SK-N-DZ (cell line): ENCODE measurements at regions not wholly inside any gene's neighbourhood (a gene's known extent, or its start where the extent isn't known, plus 50 kb on each side); places are given as distances from the start of the nearest gene placed in this dataset.
"Not testable (repeated sequence)": the region's sequence is repeated elsewhere in the genome, so short reads cannot be mapped to it uniquely, and the experiment has no call there.

ENCODE experiments used
- DNase-seq: peaks from one replicate; pipeline ENCODE4 v3.0.0-alpha.2; 2015; ENCODE audit warnings: low spot score

- DNase-seq = no peak
These were observed 62.6 kb downstream of the ZIC1 start for GRCh38 chr3:147471741-147472140.

- DNase-seq = no peak
These were observed 63.7 kb downstream of the ZIC1 start for GRCh38 chr3:147472846-147473245.

- DNase-seq = peak; percentile 93
These were observed 74.0 kb downstream of the ZIC1 start for GRCh38 chr3:147483145-147483544.

- no peak for DNase-seq
These were observed 74.4 kb downstream of the ZIC1 start for GRCh38 chr3:147483578-147483977.

- no peak for DNase-seq
These were observed 83.9 kb downstream of the ZIC1 start for GRCh38 chr3:147493065-147493464.

GRCh38 chr3:147493666-147494065, 84.5 kb downstream of the ZIC1 start:
- DNase-seq = no peak

GRCh38 chr3:147497286-147497685, 88.1 kb downstream of the ZIC1 start:
- DNase-seq = no peak

GRCh38 chr3:147507638-147508286, 98.6 kb downstream of the ZIC1 start:
- no peak for DNase-seq

- no peak for DNase-seq
These were observed 100.3 kb downstream of the ZIC1 start for GRCh38 chr3:147509448-147509847.

GRCh38 chr3:147513785-147514184, 104.6 kb downstream of the ZIC1 start:
- DNase-seq = no peak

- no peak for DNase-seq
These were observed 105.4 kb downstream of the ZIC1 start for GRCh38 chr3:147514366-147515160.

- DNase-seq = no peak
These were observed 109.3 kb downstream of the ZIC1 start for GRCh38 chr3:147518465-147518864.

GRCh38 chr3:147521646-147522045, 112.5 kb downstream of the ZIC1 start:
- DNase-seq = no peak

- DNase-seq = not testable (repeated sequence)
These were observed 113.6 kb downstream of the ZIC1 start for GRCh38 chr3:147522780-147523179.

GRCh38 chr3:147529551-147529950, 120.4 kb downstream of the ZIC1 start:
- DNase-seq = no peak

- no peak for DNase-seq
These were observed 128.9 kb downstream of the ZIC1 start for GRCh38 chr3:147538034-147538433.

- no peak for DNase-seq
These were observed 131.8 kb downstream of the ZIC1 start for GRCh38 chr3:147540921-147541320.

GRCh38 chr3:147544290-147544689, 135.1 kb downstream of the ZIC1 start:
- no peak for DNase-seq

GRCh38 chr3:147551491-147551890, 142.3 kb downstream of the ZIC1 start:
- DNase-seq = no peak

GRCh38 chr3:147554332-147554731, 145.2 kb downstream of the ZIC1 start:
- no peak for DNase-seq

- DNase-seq = no peak
These were observed 163.8 kb downstream of the ZIC1 start for GRCh38 chr3:147572970-147573340.

GRCh38 chr3:147574621-147575020, 165.5 kb downstream of the ZIC1 start:
- DNase-seq = no peak

GRCh38 chr3:147575391-147575790, 166.2 kb downstream of the ZIC1 start:
- DNase-seq = no peak
